ENCODE measurements at regions not wholly inside any gene's neighbourhood (a gene's known extent, or its start where the extent isn't known, plus 50 kb on each side); places are given as distances from the start of the nearest gene placed in this dataset.

- no peak for DNase-seq (ENCODE audit: low read depth)
- H3K4me3 ChIP-seq (ENCODE audit: low read depth, low read length), result no peak overlapping the region
- no peaks in the 10 kb centered on the region for H3K36me3 ChIP-seq (ENCODE audit: control insufficient read depth, insufficient read depth, low read length)
- TF ChIP-seq CTCF (IDR thresholded peaks at IDR 0.05; ENCODE audit: insufficient read depth, low read length, poor library complexity, severe bottlenecking), result no peak
- H3K27me3 ChIP-seq (ENCODE audit: control insufficient read depth, insufficient read depth, low read length), result no peaks in the 10 kb centered on the region
Measured at GRCh38 chr12:92078167-92079053, 67.2 kb downstream of the BTG1 start.

DNA sequence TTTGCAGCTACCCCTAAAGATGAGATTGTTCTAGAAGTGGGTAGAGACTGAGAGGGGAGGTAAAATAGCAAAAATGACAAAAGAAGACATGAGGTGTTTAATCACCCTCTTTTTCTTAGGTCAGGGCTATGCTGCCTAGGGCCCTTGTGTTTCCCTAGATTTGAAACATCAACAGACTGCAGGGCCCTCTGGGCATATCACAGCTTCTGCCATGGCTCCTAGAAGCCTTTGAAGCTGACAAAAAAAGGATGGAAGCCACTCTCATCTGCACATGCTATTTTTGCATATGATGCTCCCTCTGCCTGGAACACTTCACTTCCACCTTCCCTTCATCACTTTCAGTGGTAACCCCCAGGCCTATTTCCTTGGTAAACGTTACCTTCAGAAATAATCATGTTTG, 68.1 kb downstream of the BTG1 start:
- no peaks in the 10 kb centered on the region for H3K36me3 ChIP-seq (ENCODE audit: control insufficient read depth, insufficient read depth, low read length)
- H3K4me3 ChIP-seq (ENCODE audit: low read depth, low read length), result no peak overlapping the region
- TF ChIP-seq CTCF (IDR thresholded peaks at IDR 0.05; ENCODE audit: insufficient read depth, low read length, poor library complexity, severe bottlenecking), result no peak
- no peaks in the 10 kb centered on the region for H3K27me3 ChIP-seq (ENCODE audit: control insufficient read depth, insufficient read depth, low read length)
- no peak for DNase-seq (ENCODE audit: low read depth)

DNA sequence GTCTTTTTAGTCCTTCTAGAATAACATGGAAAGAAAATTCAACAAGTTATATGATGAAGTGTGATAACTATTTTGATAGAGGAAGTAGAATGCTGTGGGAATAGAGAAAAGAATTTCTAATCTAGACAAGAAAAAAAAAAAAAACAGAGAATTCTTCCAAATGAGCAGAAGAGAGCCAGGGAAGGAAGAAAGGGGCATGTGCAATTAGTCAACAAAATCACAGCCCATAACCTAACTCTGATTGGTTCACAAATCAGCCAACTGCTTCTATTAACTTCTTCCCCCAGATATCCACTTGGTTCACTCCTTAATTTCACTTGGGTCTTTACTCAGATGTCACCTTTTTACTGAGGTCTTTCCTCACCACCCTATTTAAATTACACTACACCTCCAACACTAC, 69.5 kb downstream of the BTG1 start:
- Histone ChIP-seq H3K36me3 (ENCODE audit: control insufficient read depth, insufficient read depth, low read length) (no peaks in the 10 kb centered on the region), H3K4me3 (ENCODE audit: low read depth, low read length) (no peak overlapping the region), H3K27me3 (ENCODE audit: control insufficient read depth, insufficient read depth, low read length) (no peaks in the 10 kb centered on the region)
- TF ChIP-seq CTCF (IDR thresholded peaks at IDR 0.05; ENCODE audit: insufficient read depth, low read length, poor library complexity, severe bottlenecking), result no peak
- DNase-seq (ENCODE audit: low read depth), result no peak

DNA sequence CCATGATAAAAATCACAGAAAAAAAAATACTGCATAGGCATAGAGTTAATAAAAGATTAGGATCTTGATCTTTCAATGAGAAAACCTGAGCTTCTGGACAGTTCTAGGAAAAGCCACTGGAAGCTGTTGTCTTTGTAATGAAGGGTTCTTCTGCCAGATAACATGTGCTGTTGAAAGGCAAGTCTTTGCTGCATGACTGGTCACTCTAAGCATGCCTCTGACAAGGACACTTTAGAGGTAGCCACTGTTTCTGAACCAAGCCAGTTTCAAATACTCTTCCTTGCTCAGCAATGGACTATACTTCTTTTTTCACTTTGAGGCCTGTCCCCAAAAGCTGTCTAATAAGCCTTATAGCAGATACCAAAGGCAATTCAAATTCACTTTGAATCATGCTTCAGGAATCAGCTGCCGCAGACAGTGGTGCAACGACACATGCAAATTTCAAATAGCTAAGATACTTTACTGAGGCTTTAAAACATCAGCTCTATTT, 70.2 kb downstream of the BTG1 start:
- no peaks in the 10 kb centered on the region for H3K36me3 ChIP-seq (ENCODE audit: control insufficient read depth, insufficient read depth, low read length)
- no peak for TF ChIP-seq CTCF (IDR thresholded peaks at IDR 0.05; ENCODE audit: insufficient read depth, low read length, poor library complexity, severe bottlenecking)
- DNase-seq (ENCODE audit: low read depth), result no peak
- no peaks in the 10 kb centered on the region for H3K27me3 ChIP-seq (ENCODE audit: control insufficient read depth, insufficient read depth, low read length)
- no peak overlapping the region for H3K4me3 ChIP-seq (ENCODE audit: low read depth, low read length)

GRCh38 chr12:92074889-92075288, 70.8 kb downstream of the BTG1 start:
- no peak for TF ChIP-seq CTCF (IDR thresholded peaks at IDR 0.05; ENCODE audit: insufficient read depth, low read length, poor library complexity, severe bottlenecking)
- H3K36me3 ChIP-seq (ENCODE audit: control insufficient read depth, insufficient read depth, low read length), result no peaks in the 10 kb centered on the region
- H3K4me3 ChIP-seq (ENCODE audit: low read depth, low read length), result no peak overlapping the region
- DNase-seq (ENCODE audit: low read depth), result no peak
- H3K27me3 ChIP-seq (ENCODE audit: control insufficient read depth, insufficient read depth, low read length), result no peaks in the 10 kb centered on the region

- no peak for DNase-seq (ENCODE audit: low read depth)
- no peak for TF ChIP-seq CTCF (IDR thresholded peaks at IDR 0.05; ENCODE audit: insufficient read depth, low read length, poor library complexity, severe bottlenecking)
- Histone ChIP-seq H3K27me3 (ENCODE audit: control insufficient read depth, insufficient read depth, low read length) (no peaks in the 10 kb centered on the region), H3K36me3 (ENCODE audit: control insufficient read depth, insufficient read depth, low read length) (no peaks in the 10 kb centered on the region), H3K4me3 (ENCODE audit: low read depth, low read length) (no peak overlapping the region)
Measured at GRCh38 chr12:92073094-92073493, 72.6 kb downstream of the BTG1 start.
